Endothelial cell of hepatic sinusoid (primary cell): ENCODE measurements at regions not wholly inside any gene's neighbourhood (a gene's known extent, or its start where the extent isn't known, plus 50 kb on each side); places are given as distances from the start of the nearest gene placed in this dataset.

Source experiments
- in situ Hi-C: cut with HindIII; loops from 2 replicates; pipeline ENCODE4 v1.10.0; 2017; ENCODE audit warnings: low sequenced_read_pairs

- in situ Hi-C loops, result loop anchor here (5.0 kb wide), 1 partner anchor 36 kb away; no protein-coding TSS in a partner anchor
Measured at GRCh38 chr3:195003006-195003892, 267.7 kb downstream of the XXYLT1 start.

GRCh38 chr3:195003893-195004289 is 267.1 kb downstream of the XXYLT1 start:
- in situ Hi-C loops, result loop anchor here (5.0 kb wide), 1 partner anchor 37 kb away; no protein-coding TSS in a partner anchor

GRCh38 chr3:195004512-195005250 is 266.3 kb downstream of the XXYLT1 start:
- in situ Hi-C loops, result loop anchor here (5.0 kb wide), 1 partner anchor 37 kb away; no protein-coding TSS in a partner anchor

GRCh38 chr3:195005251-195005620 is 265.7 kb downstream of the XXYLT1 start:
- in situ Hi-C loops, result no loop called here

GRCh38 chr3:195005759-195006510 is 265.0 kb downstream of the XXYLT1 start:
- in situ Hi-C loops, result no loop called here

GRCh38 chr3:195007151-195007550 is 263.8 kb downstream of the XXYLT1 start:
- in situ Hi-C loops, result no loop called here

- in situ Hi-C loops, result no loop called here
Measured at GRCh38 chr3:195007766-195008165, 263.2 kb downstream of the XXYLT1 start.

- in situ Hi-C loops, result no loop called here
Measured at GRCh38 chr3:195008816-195009215, 262.1 kb downstream of the XXYLT1 start.

GRCh38 chr3:195009616-195010015 is 261.3 kb downstream of the XXYLT1 start:
- in situ Hi-C loops, result no loop called here

GRCh38 chr3:195010551-195011100 is 260.3 kb downstream of the XXYLT1 start:
- in situ Hi-C loops, result no loop called here

GRCh38 chr3:195011231-195011834 is 259.6 kb downstream of the XXYLT1 start:
- in situ Hi-C loops, result no loop called here

- in situ Hi-C loops, result no loop called here
Measured at GRCh38 chr3:195012100-195012499, 258.9 kb downstream of the XXYLT1 start.

- in situ Hi-C loops, result no loop called here
Measured at GRCh38 chr3:195012571-195012970, 258.4 kb downstream of the XXYLT1 start.

GRCh38 chr3:195013411-195014361 is 257.3 kb downstream of the XXYLT1 start:
- in situ Hi-C loops, result no loop called here

GRCh38 chr3:195015021-195015420 is 255.9 kb downstream of the XXYLT1 start:
- in situ Hi-C loops, result no loop called here

- in situ Hi-C loops, result no loop called here
Measured at GRCh38 chr3:195017151-195017550, 253.8 kb downstream of the XXYLT1 start.
